ENCODE measurements at regions not wholly inside any gene's neighbourhood (a gene's known extent, or its start where the extent isn't known, plus 50 kb on each side); places are given as distances from the start of the nearest gene placed in this dataset.

GRCh38 chr6:43893073-43893472 lies 123.1 kb downstream of the VEGFA start:
- TF ChIP-seq CTCF (IDR thresholded peaks at IDR 0.05; ENCODE audit: low read length, missing control alignments): no peak
- DNase-seq (ENCODE audit: low read depth): no peak
- no peak overlapping the region for H3K4me3 ChIP-seq (replicated peaks; ENCODE audit: low read depth, low read length)

- no peak overlapping the region for H3K4me3 ChIP-seq (replicated peaks; ENCODE audit: low read depth, low read length)
- DNase-seq (ENCODE audit: low read depth): no peak
- TF ChIP-seq CTCF (IDR thresholded peaks at IDR 0.05; ENCODE audit: low read length, missing control alignments): no peak
Observed at GRCh38 chr6:43891072-43891870, 121.3 kb downstream of the VEGFA start.

GRCh38 chr6:43890197-43891062 lies 120.4 kb downstream of the VEGFA start:
- TF ChIP-seq CTCF (IDR thresholded peaks at IDR 0.05; ENCODE audit: low read length, missing control alignments): no peak
- no peak overlapping the region for H3K4me3 ChIP-seq (replicated peaks; ENCODE audit: low read depth, low read length)
- DNase-seq (ENCODE audit: low read depth): no peak

- no peak overlapping the region for H3K4me3 ChIP-seq (replicated peaks; ENCODE audit: low read depth, low read length)
- no peak for DNase-seq (ENCODE audit: low read depth)
Observed at GRCh38 chr6:43887906-43888683, 118.1 kb downstream of the VEGFA start.

GRCh38 chr6:43887340-43887858 lies 117.4 kb downstream of the VEGFA start:
- H3K4me3 ChIP-seq (replicated peaks; ENCODE audit: low read depth, low read length): no peak overlapping the region
- no peak for TF ChIP-seq CTCF (IDR thresholded peaks at IDR 0.05; ENCODE audit: low read length, missing control alignments)
- no peak for DNase-seq (ENCODE audit: low read depth)

More at GRCh38 chr6:43887906-43888683, 118.1 kb downstream of the VEGFA start:
- TF ChIP-seq CTCF (IDR thresholded peaks at IDR 0.05; ENCODE audit: low read length, missing control alignments): no peak

- DNase-seq (ENCODE audit: low read depth): no peak
- TF ChIP-seq CTCF (IDR thresholded peaks at IDR 0.05; ENCODE audit: low read length, missing control alignments): no peak
- H3K4me3 ChIP-seq (replicated peaks; ENCODE audit: low read depth, low read length): no peak overlapping the region
Observed at GRCh38 chr6:43886717-43887339, 116.8 kb downstream of the VEGFA start.

Data from fibroblast of pulmonary artery (primary cell).